AG04449 (cell line): ENCODE measurements at regions not wholly inside any gene's neighbourhood (a gene's known extent, or its start where the extent isn't known, plus 50 kb on each side); places are given as distances from the start of the nearest gene placed in this dataset.

Experiments
- CTCF ChIA-PET: fragments of 350-600 bp; formaldehyde crosslinking; extraction: SDS; loops from one replicate; lab custom pipeline; 2021; ENCODE audit warnings: antibody characterized with exemption; lab: Yijun Ruan, JAX
- POLR2A ChIA-PET: fragments of 400-600, 350-600 bp; formaldehyde crosslinking; extraction: SDS; loops from one replicate; lab custom pipeline; 2020; ENCODE audit warnings: antibody characterized with exemption, inconsistent platforms; lab: Yijun Ruan, JAX
- DNase-seq: peaks from one replicate; pipeline ENCODE4 v3.0.0-alpha.2; 2010; ENCODE audit warnings: low read depth, low spot score
- H3K4me3 ChIP-seq: 2 replicates; pipeline ENCODE4 v1.5.1; 2011; ENCODE audit warnings: low read depth, mild to moderate bottlenecking, control low read depth, low read length
- TF ChIP-seq, protein P1 (sequence below): IDR thresholded peaks from one replicate; pipeline ENCODE4 v1.5.1; 2011; ENCODE audit warnings: mild to moderate bottlenecking, moderate library complexity, low read length, control low read depth, inconsistent platforms; ENCODE audit not compliant: insufficient read depth; ENCODE audit errors: missing control alignments

DNA sequence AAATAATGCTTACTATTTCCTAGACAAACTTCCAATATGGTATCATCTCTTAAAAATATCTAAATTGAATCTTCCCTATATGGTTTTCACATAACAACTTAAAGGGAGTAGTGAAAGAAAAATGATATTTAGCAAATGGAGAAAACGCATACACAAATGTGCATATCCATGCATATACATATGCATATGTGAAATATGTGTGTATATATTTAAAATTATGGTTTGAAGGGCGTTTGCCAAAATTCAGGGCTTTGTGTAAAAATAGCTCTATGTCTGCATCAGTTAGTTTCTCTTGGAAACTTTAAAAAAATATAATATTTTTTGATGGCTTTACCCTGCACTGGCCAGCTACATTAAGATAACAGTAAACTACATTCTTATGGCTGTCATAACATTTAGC lies 986.7 kb downstream of the BCL11A start:
- POLR2A ChIA-PET = no interaction called here
- TF ChIP-seq, protein P1, sequence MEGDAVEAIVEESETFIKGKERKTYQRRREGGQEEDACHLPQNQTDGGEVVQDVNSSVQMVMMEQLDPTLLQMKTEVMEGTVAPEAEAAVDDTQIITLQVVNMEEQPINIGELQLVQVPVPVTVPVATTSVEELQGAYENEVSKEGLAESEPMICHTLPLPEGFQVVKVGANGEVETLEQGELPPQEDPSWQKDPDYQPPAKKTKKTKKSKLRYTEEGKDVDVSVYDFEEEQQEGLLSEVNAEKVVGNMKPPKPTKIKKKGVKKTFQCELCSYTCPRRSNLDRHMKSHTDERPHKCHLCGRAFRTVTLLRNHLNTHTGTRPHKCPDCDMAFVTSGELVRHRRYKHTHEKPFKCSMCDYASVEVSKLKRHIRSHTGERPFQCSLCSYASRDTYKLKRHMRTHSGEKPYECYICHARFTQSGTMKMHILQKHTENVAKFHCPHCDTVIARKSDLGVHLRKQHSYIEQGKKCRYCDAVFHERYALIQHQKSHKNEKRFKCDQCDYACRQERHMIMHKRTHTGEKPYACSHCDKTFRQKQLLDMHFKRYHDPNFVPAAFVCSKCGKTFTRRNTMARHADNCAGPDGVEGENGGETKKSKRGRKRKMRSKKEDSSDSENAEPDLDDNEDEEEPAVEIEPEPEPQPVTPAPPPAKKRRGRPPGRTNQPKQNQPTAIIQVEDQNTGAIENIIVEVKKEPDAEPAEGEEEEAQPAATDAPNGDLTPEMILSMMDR = no peak
- no peak overlapping the region for H3K4me3 ChIP-seq
- DNase-seq = no peak
- CTCF ChIA-PET = no interaction called here

GRCh38 chr2:59561281-59561680 lies 992.2 kb downstream of the BCL11A start:
- CTCF ChIA-PET = no interaction called here
- POLR2A ChIA-PET = no interaction called here
- TF ChIP-seq, protein P1 = no peak
- no peak overlapping the region for H3K4me3 ChIP-seq
- DNase-seq = no peak

DNA sequence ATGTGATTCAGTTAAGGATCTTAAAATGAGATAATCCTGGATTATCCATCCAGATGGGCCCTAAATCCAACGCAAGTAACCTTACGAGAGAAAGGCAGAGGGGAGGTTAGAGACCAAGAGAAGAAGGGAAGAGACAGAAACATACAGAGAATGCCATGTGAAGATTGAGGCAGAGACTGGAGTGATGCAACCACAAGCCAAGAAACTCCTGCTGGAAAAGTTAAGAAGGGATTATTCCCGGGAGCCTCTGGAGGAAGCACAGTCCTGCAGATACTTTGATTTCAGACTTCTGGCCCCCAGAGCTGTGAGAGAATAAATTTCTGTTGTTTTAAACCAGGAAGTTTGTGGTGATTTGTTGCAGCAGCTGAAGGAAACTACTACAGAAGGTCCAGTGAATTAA lies 992.7 kb downstream of the BCL11A start:
- CTCF ChIA-PET = no interaction called here
- POLR2A ChIA-PET = no interaction called here
- TF ChIP-seq, protein P1 = no peak
- H3K4me3 ChIP-seq = no peak overlapping the region
- no peak for DNase-seq

- no peak overlapping the region for H3K4me3 ChIP-seq
- CTCF ChIA-PET = no interaction called here
- POLR2A ChIA-PET = no interaction called here
- TF ChIP-seq, protein P1 = no peak
- DNase-seq = no peak
Measured at GRCh38 chr2:59540864-59541263, 1012.6 kb downstream of the BCL11A start.

DNA sequence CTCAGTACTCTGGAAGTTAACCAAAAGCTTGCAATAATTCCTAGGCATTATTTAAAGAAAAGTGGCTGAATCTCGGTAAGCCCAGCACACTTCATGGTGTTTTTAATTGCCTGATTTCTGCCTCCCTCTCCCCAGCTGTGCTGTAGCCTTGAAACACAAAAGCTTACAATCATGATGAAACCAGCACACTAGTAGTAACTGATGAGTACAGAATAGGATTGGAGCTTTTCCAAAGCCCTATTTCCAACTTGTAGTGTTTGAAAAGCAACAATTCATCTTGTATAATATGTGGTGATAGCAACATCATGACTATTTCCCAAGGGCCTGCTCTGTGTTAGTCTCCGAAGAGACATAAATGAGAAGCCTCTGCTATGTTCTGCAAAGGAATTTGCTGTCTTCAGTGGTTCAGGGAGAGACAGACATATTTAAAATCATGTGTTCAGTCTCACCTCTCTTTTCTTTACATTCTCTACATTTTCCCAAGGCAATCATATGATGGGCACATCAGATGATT lies 1015.0 kb downstream of the BCL11A start:
- DNase-seq = no peak
- TF ChIP-seq, protein P1 = no peak
- CTCF ChIA-PET = no interaction called here
- no peak overlapping the region for H3K4me3 ChIP-seq
- POLR2A ChIA-PET = no interaction called here

DNA sequence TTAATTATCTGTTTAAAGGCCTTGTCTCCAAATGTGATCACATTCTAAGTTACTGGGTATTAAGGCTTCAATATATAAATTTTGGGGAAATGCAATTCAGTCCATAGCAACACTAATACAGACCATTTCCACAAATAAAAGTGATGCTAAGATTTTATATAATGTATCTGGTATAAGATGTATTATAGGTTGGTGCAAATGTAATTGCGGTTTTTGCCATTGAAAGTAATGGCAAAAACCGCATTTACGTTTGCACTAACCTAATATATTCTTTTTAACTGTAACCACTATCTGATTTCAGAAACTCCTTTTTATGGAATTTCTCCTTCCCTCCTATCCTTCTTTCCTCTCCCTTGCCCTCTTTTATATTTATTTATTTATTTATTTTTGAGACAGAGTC lies 1020.6 kb downstream of the BCL11A start:
- TF ChIP-seq, protein P1 = no peak
- POLR2A ChIA-PET = no interaction called here
- CTCF ChIA-PET = no interaction called here

More for the DNA sequence above, 1020.6 kb downstream of the BCL11A start:
- H3K4me3 ChIP-seq = no peak overlapping the region
- DNase-seq = no peak
